ENCODE measurements at regions not wholly inside any gene's neighbourhood (a gene's known extent, or its start where the extent isn't known, plus 50 kb on each side); places are given as distances from the start of the nearest gene placed in this dataset.

GRCh38 chr18:25724121-25724520 lies 366.3 kb downstream of the SS18 start:
- TF ChIP-seq MAFK (IDR thresholded peaks at IDR 0.05; ENCODE audit: low read depth, low read length) (no peak), FOS (IDR thresholded peaks at IDR 0.05; ENCODE audit: low read depth, low read length) (no peak), RAD21 (IDR thresholded peaks at IDR 0.05; ENCODE audit: low read length) (no peak), CTCF (conservative IDR thresholded peaks at IDR 0.05; ENCODE audit: low read depth, low read length) (no peak), SMC3 (IDR thresholded peaks at IDR 0.05; ENCODE audit: low read depth, low read length) (no peak), POLR2A (IDR thresholded peaks at IDR 0.05; ENCODE audit: low read depth, low read length) (no peak), USF2 (IDR thresholded peaks at IDR 0.05; ENCODE audit: low read depth, low read length) (no peak)

All from IMR-90 (cell line).